ENCODE measurements at regions not wholly inside any gene's neighbourhood (a gene's known extent, or its start where the extent isn't known, plus 50 kb on each side); places are given as distances from the start of the nearest gene placed in this dataset.
A peak's percentile ranks its signal among the peaks of the same experiment; 100 is the strongest.

DNA sequence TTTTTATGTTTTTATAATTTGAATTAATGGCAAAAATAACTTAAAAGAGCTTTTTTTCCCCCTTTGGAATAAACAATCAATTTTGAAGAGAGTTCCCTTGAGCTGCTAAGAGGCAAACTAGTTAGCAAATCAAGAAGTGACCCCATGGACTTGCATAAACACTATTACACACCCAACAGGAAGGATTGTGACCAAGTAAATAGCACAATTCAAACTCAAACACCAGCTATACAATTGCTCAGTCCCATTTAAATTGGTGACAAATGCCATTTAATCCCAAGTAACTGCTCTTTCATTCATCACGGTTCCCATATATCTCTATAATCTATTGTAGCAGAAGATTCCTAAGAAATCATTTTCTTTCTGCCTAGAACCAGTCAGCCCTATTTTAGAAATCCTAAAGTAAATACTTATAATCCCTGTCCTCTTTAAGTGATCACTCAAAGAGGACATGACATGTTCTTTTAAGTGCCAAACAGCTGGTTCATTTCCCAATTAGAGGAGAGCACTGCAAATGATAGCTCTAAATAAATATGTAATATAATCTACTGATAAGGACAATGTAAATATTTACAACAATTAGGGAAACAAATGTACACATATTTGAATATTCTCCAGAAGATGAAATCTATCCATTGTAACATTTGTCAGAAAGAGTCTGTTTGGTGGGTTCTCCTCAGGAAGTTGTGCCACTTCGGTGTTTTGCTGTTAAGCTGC is 137.8 kb upstream of the ADAMTS9 start:
- intact Hi-C loops (cut with DNase I), result no loop called here
- Histone ChIP-seq H3K27me3 (no peaks in the 10 kb centered on the region), H3K4me3 (no peak overlapping the region), H3K9me3 (no peaks in the 10 kb centered on the region), H3K27ac (replicated peaks in 1 of 4) (no peak overlapping the region), H3K4me1 (peaks cover 10 to 36% (median 27%) of the 10 kb centered on the region in 4 donors), H3K36me3 (no peaks in the 10 kb centered on the region)
- WGBS, result 76% methylated on average over 2 of the region's 2 CpGs
- no peak for TF ChIP-seq POLR2A (IDR thresholded peaks at IDR 0.05; ENCODE audit: low read depth)
- TF ChIP-seq, protein P1, sequence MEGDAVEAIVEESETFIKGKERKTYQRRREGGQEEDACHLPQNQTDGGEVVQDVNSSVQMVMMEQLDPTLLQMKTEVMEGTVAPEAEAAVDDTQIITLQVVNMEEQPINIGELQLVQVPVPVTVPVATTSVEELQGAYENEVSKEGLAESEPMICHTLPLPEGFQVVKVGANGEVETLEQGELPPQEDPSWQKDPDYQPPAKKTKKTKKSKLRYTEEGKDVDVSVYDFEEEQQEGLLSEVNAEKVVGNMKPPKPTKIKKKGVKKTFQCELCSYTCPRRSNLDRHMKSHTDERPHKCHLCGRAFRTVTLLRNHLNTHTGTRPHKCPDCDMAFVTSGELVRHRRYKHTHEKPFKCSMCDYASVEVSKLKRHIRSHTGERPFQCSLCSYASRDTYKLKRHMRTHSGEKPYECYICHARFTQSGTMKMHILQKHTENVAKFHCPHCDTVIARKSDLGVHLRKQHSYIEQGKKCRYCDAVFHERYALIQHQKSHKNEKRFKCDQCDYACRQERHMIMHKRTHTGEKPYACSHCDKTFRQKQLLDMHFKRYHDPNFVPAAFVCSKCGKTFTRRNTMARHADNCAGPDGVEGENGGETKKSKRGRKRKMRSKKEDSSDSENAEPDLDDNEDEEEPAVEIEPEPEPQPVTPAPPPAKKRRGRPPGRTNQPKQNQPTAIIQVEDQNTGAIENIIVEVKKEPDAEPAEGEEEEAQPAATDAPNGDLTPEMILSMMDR (IDR thresholded peaks at IDR 0.05), result no peak
- no peak for TF ChIP-seq EP300 (IDR thresholded peaks at IDR 0.05)
- TF ChIP-seq POLR2AphosphoS5 (IDR thresholded peaks at IDR 0.05), result no peak
- no peak for DNase-seq (ENCODE audit: extremely low spot score)

GRCh38 chr3:64824394-64824909 is 136.7 kb upstream of the ADAMTS9 start:
- DNase-seq (ENCODE audit: extremely low spot score), result no peak
- Histone ChIP-seq H3K9me3 (no peaks in the 10 kb centered on the region), H3K27me3 (no peaks in the 10 kb centered on the region), H3K4me3 (no peak overlapping the region), H3K36me3 (no peaks in the 10 kb centered on the region), H3K4me1 (peaks cover 10 to 32% (median 21%) of the 10 kb centered on the region in 4 donors), H3K27ac (replicated peaks in 1 of 4) (no peak overlapping the region)
- no peak for TF ChIP-seq POLR2AphosphoS5 (IDR thresholded peaks at IDR 0.05)
- no peak for TF ChIP-seq EP300 (IDR thresholded peaks at IDR 0.05)
- TF ChIP-seq POLR2A (IDR thresholded peaks at IDR 0.05; ENCODE audit: low read depth), result no peak
- TF ChIP-seq, protein P1 (IDR thresholded peaks at IDR 0.05), result no peak
- intact Hi-C loops (cut with DNase I), result no loop called here
- WGBS, result 76% methylated on average over 4 of the region's 4 CpGs

- DNase-seq (ENCODE audit: extremely low spot score), result no peak
- TF ChIP-seq POLR2AphosphoS5 (IDR thresholded peaks at IDR 0.05) (no peak), EP300 (IDR thresholded peaks at IDR 0.05) (no peak), POLR2A (IDR thresholded peaks at IDR 0.05; ENCODE audit: low read depth) (no peak)
- TF ChIP-seq, protein P1 (IDR thresholded peaks at IDR 0.05), result no peak
- peaks cover 32 to 40% (median 36%) of the 10 kb centered on the region in 4 donors for H3K4me1 ChIP-seq
- WGBS, result 89% methylated on average over 1 of the region's 1 CpG
- H3K9me3 ChIP-seq, result no peaks in the 10 kb centered on the region
- H3K4me3 ChIP-seq, result no peak overlapping the region
- H3K27ac ChIP-seq (replicated peaks in 1 of 4), result no peak overlapping the region
- H3K27me3 ChIP-seq, result no peaks in the 10 kb centered on the region
- H3K36me3 ChIP-seq, result no peaks in the 10 kb centered on the region
- intact Hi-C loops (cut with DNase I), result no loop called here
Observed at GRCh38 chr3:64818196-64818595, 130.4 kb upstream of the ADAMTS9 start.

DNA sequence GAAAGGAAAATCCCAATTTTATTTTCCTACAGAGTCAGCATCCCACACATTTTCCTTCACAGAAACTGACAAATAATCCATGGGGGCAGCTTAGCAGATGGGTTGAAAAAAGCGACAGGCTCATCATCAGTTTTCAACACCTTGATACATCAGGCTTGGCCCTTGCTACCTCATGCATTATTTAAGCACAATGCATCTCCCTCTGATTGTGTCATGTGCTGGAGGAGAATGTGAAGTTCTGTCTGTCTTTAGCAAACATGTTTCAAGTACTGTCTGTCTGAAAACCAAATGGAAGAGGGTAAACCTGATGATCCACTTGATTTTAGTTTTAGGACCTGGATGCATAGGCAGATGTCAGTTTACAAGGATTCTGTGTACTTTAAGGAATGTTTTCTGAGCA is 128.6 kb upstream of the ADAMTS9 start:
- WGBS, result 92% methylated on average over 1 of the region's 1 CpG
- TF ChIP-seq POLR2A (IDR thresholded peaks at IDR 0.05; ENCODE audit: low read depth) (no peak), EP300 (IDR thresholded peaks at IDR 0.05) (no peak), POLR2AphosphoS5 (IDR thresholded peaks at IDR 0.05) (no peak)
- TF ChIP-seq, protein P1 (IDR thresholded peaks at IDR 0.05), result no peak
- Histone ChIP-seq H3K27me3 (no peaks in the 10 kb centered on the region), H3K27ac (replicated peaks in 1 of 4) (peak overlapping the region in 1 of 4 donors; percentile 63), H3K4me1 (peaks cover 29 to 40% (median 31%) of the 10 kb centered on the region in 4 donors), H3K36me3 (no peaks in the 10 kb centered on the region), H3K9me3 (no peaks in the 10 kb centered on the region), H3K4me3 (no peak overlapping the region)
- intact Hi-C loops (cut with DNase I), result no loop called here
- DNase-seq (ENCODE audit: extremely low spot score), result no peak
